Activated B cell treated with CpG ODN at 0.5 μM for 24 hours (primary cell): ENCODE measurements at regions not wholly inside any gene's neighbourhood (a gene's known extent, or its start where the extent isn't known, plus 50 kb on each side); places are given as distances from the start of the nearest gene placed in this dataset.

Experiments
- ATAC-seq: fragments of 200-7000 bp; cut with Tn5 transposase; one replicate; pipeline ENCODE4 v1.10.0; 2021; ENCODE audit warnings: low read depth, mild to moderate bottlenecking, moderate library complexity
- CTCF ChIA-PET: fragments of 350-600 bp; sonication (Branson Sonifier 250); formaldehyde crosslinking; loops from one replicate; lab custom pipeline; 2021; ENCODE audit warnings: antibody characterized with exemption; lab: Charles Lee
- POLR2A ChIA-PET: fragments of 350-600 bp; sonication (Branson Sonifier 250); formaldehyde crosslinking; loops from one replicate; lab custom pipeline; 2021; ENCODE audit warnings: antibody characterized with exemption; lab: Charles Lee
- DNase-seq: peaks from one replicate; pipeline ENCODE4 v3.0.0; 2022
- H3K27ac Mint-ChIP-seq: one replicate; pipeline ENCODE4 v1.8.0; 2020; ENCODE audit warnings: mixed read lengths
- H3K27me3 Mint-ChIP-seq: one replicate; pipeline ENCODE4 v1.8.0; 2021; ENCODE audit warnings: mixed read lengths
- H3K36me3 Mint-ChIP-seq: one replicate; pipeline ENCODE4 v1.8.0; 2021; ENCODE audit warnings: low read depth, mixed read lengths
- H3K4me1 Mint-ChIP-seq: one replicate; pipeline ENCODE4 v1.8.0; 2021; ENCODE audit warnings: mixed read lengths
- H3K4me3 Mint-ChIP-seq: one replicate; pipeline ENCODE4 v1.8.0; 2020; ENCODE audit warnings: mild to moderate bottlenecking, mixed read lengths
- H3K9me3 Mint-ChIP-seq: one replicate; pipeline ENCODE4 v1.8.0; 2020; ENCODE audit warnings: mixed read lengths
- intact Hi-C: fragments of 100-400 bp; cut with micrococcal nuclease; formaldehyde crosslinking; loops from one replicate; pipeline ENCODE4 v1.15.1; 2024
- TF ChIP-seq, protein P1 (sequence below): fragments of 200-600 bp; IDR thresholded peaks from one replicate; pipeline ENCODE4 v1.8.0; 2022; ENCODE audit warnings: antibody characterized with exemption, mild to moderate bottlenecking

DNA sequence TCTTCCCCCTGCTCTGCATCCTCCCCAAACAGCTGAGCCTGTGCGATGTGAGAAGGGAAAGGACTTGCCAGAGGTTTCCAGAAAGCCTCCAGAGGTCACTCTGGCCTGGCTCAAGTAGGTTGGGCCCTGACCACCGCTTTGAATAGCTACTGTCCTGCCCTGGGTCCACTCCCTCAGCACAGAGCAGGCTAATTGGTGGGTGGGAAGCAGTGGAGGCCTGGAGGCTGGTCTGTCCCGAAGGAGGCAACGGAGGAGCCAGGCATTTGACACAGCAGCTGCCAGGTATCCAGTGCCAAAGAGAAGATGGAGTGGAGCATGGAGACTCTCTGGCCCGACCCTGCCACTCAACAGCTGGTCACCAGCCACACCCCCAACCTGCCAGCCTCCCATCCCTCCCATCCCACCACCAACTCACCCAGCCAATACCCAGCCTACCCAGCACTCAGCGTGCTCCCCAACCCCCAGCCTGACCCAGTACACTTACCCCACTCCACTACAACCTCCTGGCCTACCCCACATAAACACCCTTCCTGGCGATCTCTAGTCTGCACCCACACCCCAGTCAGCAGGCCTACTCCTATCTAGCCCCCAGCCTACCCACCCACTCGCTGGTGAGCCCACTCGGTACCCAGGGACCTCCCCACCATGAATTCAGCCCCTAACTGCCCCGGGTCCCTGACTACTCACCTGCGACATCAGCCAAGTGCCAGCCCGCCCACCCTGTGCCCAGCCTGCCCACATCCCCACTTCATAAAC lies 64.6 kb upstream of the COL13A1 start:
- Mint-ChIP-seq H3K27me3 (peaks cover 15% of the 10 kb centered on the region), H3K4me3 (no peak overlapping the region), H3K4me1 (no peaks in the 10 kb centered on the region), H3K9me3 (no peaks in the 10 kb centered on the region), H3K27ac (no peak overlapping the region), H3K36me3 (no peaks in the 10 kb centered on the region)
- intact Hi-C loops: no loop called here
- TF ChIP-seq, protein P1, sequence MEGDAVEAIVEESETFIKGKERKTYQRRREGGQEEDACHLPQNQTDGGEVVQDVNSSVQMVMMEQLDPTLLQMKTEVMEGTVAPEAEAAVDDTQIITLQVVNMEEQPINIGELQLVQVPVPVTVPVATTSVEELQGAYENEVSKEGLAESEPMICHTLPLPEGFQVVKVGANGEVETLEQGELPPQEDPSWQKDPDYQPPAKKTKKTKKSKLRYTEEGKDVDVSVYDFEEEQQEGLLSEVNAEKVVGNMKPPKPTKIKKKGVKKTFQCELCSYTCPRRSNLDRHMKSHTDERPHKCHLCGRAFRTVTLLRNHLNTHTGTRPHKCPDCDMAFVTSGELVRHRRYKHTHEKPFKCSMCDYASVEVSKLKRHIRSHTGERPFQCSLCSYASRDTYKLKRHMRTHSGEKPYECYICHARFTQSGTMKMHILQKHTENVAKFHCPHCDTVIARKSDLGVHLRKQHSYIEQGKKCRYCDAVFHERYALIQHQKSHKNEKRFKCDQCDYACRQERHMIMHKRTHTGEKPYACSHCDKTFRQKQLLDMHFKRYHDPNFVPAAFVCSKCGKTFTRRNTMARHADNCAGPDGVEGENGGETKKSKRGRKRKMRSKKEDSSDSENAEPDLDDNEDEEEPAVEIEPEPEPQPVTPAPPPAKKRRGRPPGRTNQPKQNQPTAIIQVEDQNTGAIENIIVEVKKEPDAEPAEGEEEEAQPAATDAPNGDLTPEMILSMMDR: no peak
- ATAC-seq: no peak
- CTCF ChIA-PET: no interaction called here
- no peak for DNase-seq
- POLR2A ChIA-PET: no interaction called here

- TF ChIP-seq, protein P1: no peak
- H3K27me3 Mint-ChIP-seq: peaks cover 15% of the 10 kb centered on the region
- ATAC-seq: no peak
- H3K36me3 Mint-ChIP-seq: no peaks in the 10 kb centered on the region
- DNase-seq: no peak
- no peak overlapping the region for H3K27ac Mint-ChIP-seq
- no peaks in the 10 kb centered on the region for H3K4me1 Mint-ChIP-seq
- POLR2A ChIA-PET: no interaction called here
- no peaks in the 10 kb centered on the region for H3K9me3 Mint-ChIP-seq
- no peak overlapping the region for H3K4me3 Mint-ChIP-seq
- intact Hi-C loops: no loop called here
- CTCF ChIA-PET: no interaction called here
Observed at GRCh38 chr10:69738071-69738470, 63.6 kb upstream of the COL13A1 start.

GRCh38 chr10:69738858-69739435 lies 62.8 kb upstream of the COL13A1 start:
- intact Hi-C loops: no loop called here
- TF ChIP-seq, protein P1: no peak
- H3K27ac Mint-ChIP-seq: no peak overlapping the region
- no peaks in the 10 kb centered on the region for H3K4me1 Mint-ChIP-seq
- CTCF ChIA-PET: no interaction called here
- POLR2A ChIA-PET: no interaction called here
- no peak overlapping the region for H3K4me3 Mint-ChIP-seq
- no peaks in the 10 kb centered on the region for H3K9me3 Mint-ChIP-seq
- no peak for DNase-seq
- H3K27me3 Mint-ChIP-seq: peaks cover 15% of the 10 kb centered on the region
- no peak for ATAC-seq
- H3K36me3 Mint-ChIP-seq: no peaks in the 10 kb centered on the region

DNA sequence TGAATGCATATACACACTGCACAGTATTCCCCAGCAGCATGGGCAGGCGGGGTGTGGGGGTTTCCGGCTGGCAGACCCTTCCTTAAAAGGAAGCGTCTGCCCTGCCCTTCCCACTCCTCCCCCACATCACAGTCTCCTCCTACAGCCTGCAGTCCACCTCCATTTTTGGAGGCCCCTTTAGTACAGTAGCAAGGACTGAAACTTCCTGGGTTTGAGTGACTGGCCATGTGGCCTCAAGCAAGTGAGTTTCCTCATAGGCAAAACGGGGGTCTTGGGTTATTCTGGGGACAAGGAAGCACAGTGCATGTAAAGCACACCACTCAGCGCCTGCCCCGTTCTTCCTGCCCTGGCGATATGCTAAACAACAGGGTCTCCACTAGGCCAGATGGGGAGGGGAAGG lies 62.1 kb upstream of the COL13A1 start:
- ATAC-seq: no peak

DNA sequence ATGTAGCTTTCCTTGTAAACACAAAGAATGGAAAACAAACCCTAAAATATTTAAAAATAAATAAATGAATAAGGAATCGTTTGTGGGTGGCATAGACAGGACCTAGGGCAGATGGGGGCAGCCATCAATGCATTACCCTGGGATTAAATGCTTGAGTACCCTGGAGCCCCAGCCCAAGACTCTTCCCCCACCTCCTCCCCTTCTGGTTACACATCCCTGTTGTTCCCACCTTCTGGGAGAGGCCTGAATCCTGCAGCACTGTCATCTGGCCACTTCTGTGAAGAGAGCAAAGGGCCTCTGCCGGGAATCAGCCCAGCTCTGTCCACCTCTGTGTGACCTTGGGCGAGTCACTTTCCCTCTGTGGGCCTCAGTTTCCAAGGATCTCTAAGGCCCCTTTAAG lies 61.6 kb upstream of the COL13A1 start:
- Mint-ChIP-seq H3K9me3 (no peaks in the 10 kb centered on the region), H3K4me1 (no peaks in the 10 kb centered on the region), H3K36me3 (no peaks in the 10 kb centered on the region), H3K27me3 (peaks cover 13% of the 10 kb centered on the region), H3K27ac (no peak overlapping the region), H3K4me3 (no peak overlapping the region)
- intact Hi-C loops: no loop called here
- TF ChIP-seq, protein P1: no peak
- ChIA-PET CTCF (no interaction called here), POLR2A (no interaction called here)
- ATAC-seq: no peak
- no peak for DNase-seq

More for the DNA sequence above, 62.1 kb upstream of the COL13A1 start:
- ChIA-PET CTCF (no interaction called here), POLR2A (no interaction called here)
- no peak overlapping the region for H3K27ac Mint-ChIP-seq
- intact Hi-C loops: no loop called here
- no peak for DNase-seq
- H3K9me3 Mint-ChIP-seq: no peaks in the 10 kb centered on the region
- H3K4me3 Mint-ChIP-seq: no peak overlapping the region
- H3K27me3 Mint-ChIP-seq: peaks cover 11% of the 10 kb centered on the region
- no peaks in the 10 kb centered on the region for H3K4me1 Mint-ChIP-seq
- no peaks in the 10 kb centered on the region for H3K36me3 Mint-ChIP-seq
- TF ChIP-seq, protein P1: no peak
